DOHH2 (cell line): ENCODE measurements at regions not wholly inside any gene's neighbourhood (a gene's known extent, or its start where the extent isn't known, plus 50 kb on each side); places are given as distances from the start of the nearest gene placed in this dataset.

ENCODE experiments used
- CTCF ChIP-seq: fragments of 200-600 bp; sonication (generic); IDR thresholded peaks from one replicate; pipeline ENCODE4 v1.5.1; 2014; ENCODE audit warnings: antibody characterized with exemption, mild to moderate bottlenecking, low read depth, low read length; ENCODE audit not compliant: poor library complexity, severe bottlenecking
- EZH2phosphoT487 ChIP-seq: fragments of 200-600 bp; sonication (generic); IDR thresholded peaks from 2 replicates; pipeline ENCODE4 v1.6.1; 2017; ENCODE audit warnings: borderline replicate concordance, mild to moderate bottlenecking, antibody characterized with exemption, low read length, moderate library complexity, mixed read lengths

- TF ChIP-seq CTCF (peak; percentile 81), EZH2phosphoT487 (no peak)
Measured at GRCh38 chr21:15483138-15483780, 246.5 kb upstream of the USP25 start.
